Motor neuron (in vitro differentiated cells): ENCODE measurements at regions not wholly inside any gene's neighbourhood (a gene's known extent, or its start where the extent isn't known, plus 50 kb on each side); places are given as distances from the start of the nearest gene placed in this dataset.
A peak's percentile ranks its signal among the peaks of the same experiment; 100 is the strongest.

ENCODE experiments used
- ATAC-seq, 8 experiments: fragments of 200-7000 bp; cut with Tn5 transposase; replicated peaks in 6 of 8; 2 replicates each; pipeline ENCODE4 v1.8.0; 2021; ENCODE audit warnings: mild to moderate bottlenecking in 8 of 8, moderate library complexity in 8 of 8
- H3K27ac ChIP-seq, 2 donors: fragments of 250-450 bp; sonication (Bioruptor Pico); 2 replicates each; pipeline ENCODE4 v1.9.0; 2021; ENCODE audit warnings: antibody characterized with exemption in 2 of 2, mild to moderate bottlenecking in 2 of 2, moderate library complexity in 1 of 2
- H3K4me1 ChIP-seq, 2 donors: fragments of 250-450 bp; sonication (Bioruptor Pico); replicated peaks in 1 of 2; 2 replicates each; pipeline ENCODE4 v1.6.1; 2021; ENCODE audit warnings: antibody characterized with exemption in 2 of 2, mild to moderate bottlenecking in 2 of 2, moderate library complexity in 1 of 2
- H3K4me3 ChIP-seq, 5 donors: fragments of 250-450 bp; sonication (Bioruptor Pico); 2 replicates each; pipeline ENCODE4 v1.9.0; 2021; ENCODE audit warnings: antibody characterized with exemption in 5 of 5, mild to moderate bottlenecking in 5 of 5, moderate library complexity in 4 of 5
- WGBS, 10 experiments: fragments of 450-650 bp; shearing (Covaris generic); methylation state at CpG; one replicate each; pipeline ENCODE4 v1.0.0; 2022; 5-methylcytosine and 5-hydroxymethylcytosine counted together
- in situ Hi-C, 9 experiments: fragments of 400-800 bp; cut with MboI; loops; one replicate each; pipeline ENCODE4 v1.15.0; 2021; ENCODE audit warnings: low sequenced_read_pairs in 9 of 9, low pct_unique_long_range_greater_than_20kb in 2 of 9; ENCODE audit not compliant: unreplicated experiment in 9 of 9

GRCh38 chr11:116217006-116217405, 555.8 kb downstream of the BUD13 start:
- Histone ChIP-seq H3K4me3 (no peak overlapping the region), H3K4me1 (peaks cover 5 to 9% of the 10 kb centered on the region in 2 donors), H3K27ac (no peak overlapping the region)
- in situ Hi-C loops, result loop anchor here in 1 of 9 experiments (25.0 kb wide), 1 partner anchor 470 kb away; no protein-coding TSS in a partner anchor
- 0 to 80% (median 17%) methylated on average over 1 to 6 of the region's 6 CpGs; no CpG with 5 or more reads in 1 of the 10 experiments for WGBS, 10 experiments
- ATAC-seq, result peak in 5 of 8 experiments; percentile 23 to 83 (median 72)

- H3K27ac ChIP-seq, result no peak overlapping the region
- 0 to 100% (median 73%) methylated on average over 1 to 3 of the region's 4 CpGs; no CpG with 5 or more reads in 2 of the 10 experiments for WGBS, 10 experiments
- H3K4me3 ChIP-seq, result no peak overlapping the region
- peak in 1 of 8 experiments; percentile 50 for ATAC-seq
- peaks cover 4 to 9% of the 10 kb centered on the region in 2 donors for H3K4me1 ChIP-seq
- in situ Hi-C loops, result loop anchor here in 1 of 9 experiments (25.0 kb wide), 1 partner anchor 472 kb away; no protein-coding TSS in a partner anchor
Measured at GRCh38 chr11:116215471-116216113, 557.2 kb downstream of the BUD13 start.

DNA sequence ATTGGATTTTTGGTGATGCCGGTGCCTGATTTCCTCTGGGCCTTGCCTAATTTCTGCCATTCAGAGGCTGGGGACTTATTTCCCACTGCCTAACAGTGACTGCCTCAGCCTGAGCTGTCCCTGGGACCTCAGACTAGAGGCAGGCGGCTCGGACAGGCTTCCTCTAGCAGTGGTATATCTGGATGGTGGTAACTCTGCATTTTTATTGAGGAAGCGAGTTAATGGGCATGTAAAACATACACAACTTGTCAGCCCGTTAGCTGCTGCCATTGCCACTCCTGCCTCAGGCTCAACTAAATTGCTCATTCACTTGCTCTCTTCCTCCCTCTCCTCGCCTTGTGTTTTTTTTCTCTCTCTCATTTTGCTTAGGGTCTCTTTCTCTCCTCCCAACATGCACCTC, 561.6 kb downstream of the BUD13 start:
- Histone ChIP-seq H3K4me1 (peaks cover 23 to 30% of the 10 kb centered on the region in 2 donors), H3K27ac (no peak overlapping the region), H3K4me3 (no peak overlapping the region)
- 7 to 100% (median 63%) methylated on average over 1 to 6 of the region's 6 CpGs; no CpG with 5 or more reads in 1 of the 10 experiments for WGBS, 10 experiments
- in situ Hi-C loops, result loop anchor here in 1 of 9 experiments (25.0 kb wide), 1 partner anchor 476 kb away; no protein-coding TSS in a partner anchor
- peak in 4 of 8 experiments; percentile 15 to 53 (median 41) for ATAC-seq

GRCh38 chr11:116210663-116211062, 562.1 kb downstream of the BUD13 start:
- H3K4me1 ChIP-seq, result peaks cover 23 to 30% of the 10 kb centered on the region in 2 donors
- no peak overlapping the region for H3K4me3 ChIP-seq
- ATAC-seq, result no peak
- WGBS, 10 experiments, result 0 to 91% (median 69%) methylated on average over 1 to 4 of the region's 6 CpGs; no CpG with 5 or more reads in 5 of the 10 experiments
- H3K27ac ChIP-seq, result no peak overlapping the region
- in situ Hi-C loops, result loop anchor here in 1 of 9 experiments (25.0 kb wide), 1 partner anchor 477 kb away; no protein-coding TSS in a partner anchor

DNA sequence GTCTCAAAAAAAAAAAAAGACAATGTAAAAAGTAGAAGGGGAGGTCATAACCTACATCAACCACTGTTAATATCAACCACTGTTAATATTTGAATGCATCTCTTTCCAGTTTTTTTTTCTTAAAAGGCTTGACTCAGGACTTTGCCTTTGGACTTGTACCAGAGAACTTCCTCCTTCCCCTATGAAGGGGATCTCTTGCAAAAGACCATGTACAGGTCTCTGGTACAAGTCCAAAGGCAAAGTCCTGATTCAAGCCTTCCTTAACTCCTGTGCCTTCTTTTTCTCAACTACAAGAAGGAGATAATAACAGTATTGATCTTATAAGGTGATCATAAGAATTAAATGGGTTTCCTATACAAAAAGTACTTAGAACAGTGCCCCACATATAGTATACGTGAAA, 563.5 kb downstream of the BUD13 start:
- 50 to 100% (median 89%) methylated on average over 1 of the region's 1 CpG; no CpG with 5 or more reads in 5 of the 10 experiments for WGBS, 10 experiments

DNA sequence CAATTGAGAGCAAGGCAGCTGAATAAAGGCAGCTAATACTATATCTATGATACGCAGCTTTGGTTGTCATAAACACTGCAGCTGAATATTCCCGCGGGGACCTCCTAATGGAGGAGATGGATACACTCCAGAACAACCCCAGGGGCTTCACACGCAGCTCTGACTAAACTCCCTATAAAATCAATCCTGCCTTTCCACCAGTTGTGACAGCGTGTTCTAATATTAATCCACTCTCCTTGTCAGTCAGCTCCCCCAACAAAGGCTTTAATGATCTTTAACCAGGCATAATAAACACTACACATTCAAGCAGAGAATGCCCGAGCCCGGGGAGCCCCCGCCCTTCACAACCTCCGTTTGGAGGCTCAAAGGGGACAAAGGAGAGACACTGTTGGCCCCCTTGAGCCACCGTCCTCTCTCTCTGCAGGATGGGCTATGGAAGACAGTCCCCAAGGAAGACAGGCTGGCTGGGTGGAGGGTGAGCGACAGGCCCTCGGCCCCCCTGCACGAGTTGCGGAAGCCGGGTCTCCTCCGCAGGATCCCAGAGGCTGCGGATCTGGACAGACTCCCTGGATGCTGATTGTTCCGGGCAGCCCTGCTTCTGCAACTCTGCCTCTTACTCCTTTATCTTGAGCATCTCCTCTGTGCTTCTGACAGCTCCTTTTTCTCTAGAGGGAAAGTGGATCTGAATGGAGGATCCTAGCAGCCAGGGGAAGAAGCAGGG, 565.2 kb downstream of the BUD13 start:
- Histone ChIP-seq H3K27ac (peak overlapping the region; percentile 78 to 84), H3K4me3 (no peak overlapping the region), H3K4me1 (peaks cover 25 to 36% of the 10 kb centered on the region in 2 donors)
- WGBS, 10 experiments, result 0 to 63% (median 34%) methylated on average over 2 to 7 of the region's 18 CpGs; no CpG with 5 or more reads in 3 of the 10 experiments
- in situ Hi-C loops, result loop anchor here in 1 of 9 experiments (25.0 kb wide), 1 partner anchor 480 kb away; no protein-coding TSS in a partner anchor
- peak in 6 of 8 experiments; percentile 38 to 90 (median 84) for ATAC-seq

More for the DNA sequence above, 563.5 kb downstream of the BUD13 start:
- Histone ChIP-seq H3K27ac (no peak overlapping the region), H3K4me1 (peaks cover 23 to 30% of the 10 kb centered on the region in 2 donors), H3K4me3 (no peak overlapping the region)
- in situ Hi-C loops, result loop anchor here in 1 of 9 experiments (25.0 kb wide), 1 partner anchor 478 kb away; no protein-coding TSS in a partner anchor
- ATAC-seq, result no peak

DNA sequence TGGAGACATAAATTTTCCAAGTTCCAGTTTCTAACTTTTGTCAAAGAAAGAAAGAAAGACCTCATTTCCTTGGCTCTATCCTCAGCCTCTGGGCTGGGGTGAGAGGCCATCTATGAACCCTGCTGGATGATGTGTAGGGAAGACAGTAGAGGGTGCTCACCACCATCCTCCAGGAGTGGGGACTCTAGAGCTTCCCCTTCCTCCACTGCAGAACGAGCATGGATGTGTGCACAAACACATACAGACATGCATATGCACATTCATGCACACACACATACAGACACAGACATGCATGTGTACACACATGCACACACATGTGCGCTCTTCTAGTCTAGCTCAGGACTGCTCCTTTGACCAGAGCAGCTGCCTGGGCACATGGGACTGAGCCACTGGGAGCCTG, 565.8 kb downstream of the BUD13 start:
- Histone ChIP-seq H3K27ac (peak overlapping the region in 1 of 2 donors; percentile 84), H3K4me3 (no peak overlapping the region), H3K4me1 (peaks cover 27 to 36% of the 10 kb centered on the region in 2 donors)
- in situ Hi-C loops, result loop anchor here in 1 of 9 experiments (25.0 kb wide), 1 partner anchor 480 kb away; no protein-coding TSS in a partner anchor
- peak in 5 of 8 experiments; percentile 30 to 51 (median 43) for ATAC-seq
- 20 to 100% (median 100%) methylated on average over 1 to 2 of the region's 2 CpGs; no CpG with 5 or more reads in 7 of the 10 experiments for WGBS, 10 experiments

DNA sequence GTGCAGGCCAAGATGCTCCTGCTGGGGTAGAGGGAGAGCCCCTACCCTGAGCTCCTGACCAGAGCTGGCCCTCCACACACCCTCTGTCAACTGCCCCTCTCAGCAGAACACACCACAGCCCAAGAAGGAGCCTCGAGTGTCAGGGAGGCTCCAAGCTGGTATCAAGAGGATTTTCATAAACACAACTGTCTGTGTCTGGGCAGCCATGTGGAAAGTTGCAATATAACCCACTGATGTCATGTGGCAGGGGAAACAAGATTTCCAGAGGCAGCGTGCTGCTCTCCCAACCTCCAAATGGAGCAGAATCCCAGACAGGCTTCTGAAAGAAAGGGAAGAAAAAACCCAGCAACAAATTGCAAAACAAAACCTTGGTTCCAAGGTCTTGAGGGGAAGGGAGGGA, 569.9 kb downstream of the BUD13 start:
- H3K27ac ChIP-seq, result no peak overlapping the region
- in situ Hi-C loops, result loop anchor here in 1 of 9 experiments (25.0 kb wide), 1 partner anchor 484 kb away; no protein-coding TSS in a partner anchor
- H3K4me1 ChIP-seq, result peaks cover 33 to 43% of the 10 kb centered on the region in 2 donors
- no peak overlapping the region for H3K4me3 ChIP-seq
- WGBS, 10 experiments, result 20 to 100% (median 80%) methylated on average over 1 of the region's 2 CpGs; no CpG with 5 or more reads in 5 of the 10 experiments
- no peak for ATAC-seq

GRCh38 chr11:116200564-116200963, 572.2 kb downstream of the BUD13 start:
- 56 to 83% (median 61%) methylated on average over 1 to 4 of the region's 8 CpGs; no CpG with 5 or more reads in 5 of the 10 experiments for WGBS, 10 experiments
- Histone ChIP-seq H3K27ac (peak overlapping the region in 1 of 2 donors; percentile 51), H3K4me1 (peaks cover 22 to 31% of the 10 kb centered on the region in 2 donors), H3K4me3 (no peak overlapping the region)
- peak in 5 of 8 experiments; percentile 64 to 90 (median 80) for ATAC-seq
- in situ Hi-C loops, result loop anchor here in 1 of 9 experiments (25.0 kb wide), 1 partner anchor 487 kb away; no protein-coding TSS in a partner anchor

DNA sequence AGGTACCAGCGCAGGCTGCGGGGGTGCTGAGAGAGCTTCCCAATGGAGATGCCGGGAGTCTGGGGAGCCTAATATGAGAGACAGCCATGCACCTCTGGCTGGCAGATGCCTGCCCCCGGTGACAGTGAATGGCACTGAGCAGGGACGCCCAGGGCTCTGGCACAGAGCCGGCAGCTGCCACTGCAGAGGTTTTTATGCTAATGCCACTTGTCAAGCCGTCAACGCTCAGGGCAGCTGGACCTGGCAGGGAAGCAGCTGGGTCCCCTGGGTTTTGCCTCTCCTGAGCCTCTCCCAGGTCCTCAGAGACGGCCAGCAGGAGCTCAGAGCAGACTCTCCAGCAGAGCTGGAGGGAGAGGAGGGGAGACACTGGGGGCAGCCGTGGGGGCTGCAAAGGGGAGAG, 573.6 kb downstream of the BUD13 start:
- in situ Hi-C loops, result no loop called here
- peak in 6 of 8 experiments; percentile 15 to 71 (median 50) for ATAC-seq
- WGBS, 10 experiments, result 40 to 100% (median 40%) methylated on average over 1 of the region's 10 CpGs; no CpG with 5 or more reads in 7 of the 10 experiments
- Histone ChIP-seq H3K4me1 (peaks cover 27 to 36% of the 10 kb centered on the region in 2 donors), H3K4me3 (no peak overlapping the region), H3K27ac (no peak overlapping the region)

GRCh38 chr11:116194156-116194904, 578.5 kb downstream of the BUD13 start:
- ATAC-seq, result peak in 6 of 8 experiments; percentile 7 to 40 (median 24)
- WGBS, 10 experiments, result 0 to 50% (median 6%) methylated on average over 1 to 5 of the region's 5 CpGs; no CpG with 5 or more reads in 1 of the 10 experiments
- in situ Hi-C loops, result no loop called here
- H3K4me1 ChIP-seq, result peaks cover 26 to 34% of the 10 kb centered on the region in 2 donors
- peak overlapping the region in 3 of 5 donors; percentile 29 to 46 (median 31) for H3K4me3 ChIP-seq
- no peak overlapping the region for H3K27ac ChIP-seq
